ENCODE measurements at regions not wholly inside any gene's neighbourhood (a gene's known extent, or its start where the extent isn't known, plus 50 kb on each side); places are given as distances from the start of the nearest gene placed in this dataset.

- TF ChIP-seq, protein P1, sequence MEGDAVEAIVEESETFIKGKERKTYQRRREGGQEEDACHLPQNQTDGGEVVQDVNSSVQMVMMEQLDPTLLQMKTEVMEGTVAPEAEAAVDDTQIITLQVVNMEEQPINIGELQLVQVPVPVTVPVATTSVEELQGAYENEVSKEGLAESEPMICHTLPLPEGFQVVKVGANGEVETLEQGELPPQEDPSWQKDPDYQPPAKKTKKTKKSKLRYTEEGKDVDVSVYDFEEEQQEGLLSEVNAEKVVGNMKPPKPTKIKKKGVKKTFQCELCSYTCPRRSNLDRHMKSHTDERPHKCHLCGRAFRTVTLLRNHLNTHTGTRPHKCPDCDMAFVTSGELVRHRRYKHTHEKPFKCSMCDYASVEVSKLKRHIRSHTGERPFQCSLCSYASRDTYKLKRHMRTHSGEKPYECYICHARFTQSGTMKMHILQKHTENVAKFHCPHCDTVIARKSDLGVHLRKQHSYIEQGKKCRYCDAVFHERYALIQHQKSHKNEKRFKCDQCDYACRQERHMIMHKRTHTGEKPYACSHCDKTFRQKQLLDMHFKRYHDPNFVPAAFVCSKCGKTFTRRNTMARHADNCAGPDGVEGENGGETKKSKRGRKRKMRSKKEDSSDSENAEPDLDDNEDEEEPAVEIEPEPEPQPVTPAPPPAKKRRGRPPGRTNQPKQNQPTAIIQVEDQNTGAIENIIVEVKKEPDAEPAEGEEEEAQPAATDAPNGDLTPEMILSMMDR (IDR thresholded peaks at IDR 0.05), result no peak
- TF ChIP-seq EP300 (IDR thresholded peaks at IDR 0.05; ENCODE audit: low read depth) (no peak), POLR2AphosphoS5 (IDR thresholded peaks at IDR 0.05) (no peak), POLR2A (IDR thresholded peaks at IDR 0.05) (no peak)
Measured at GRCh38 chr6:163723759-163724158, 309.2 kb downstream of the QKI start.
